Neural cell (in vitro differentiated cells): ENCODE measurements at regions not wholly inside any gene's neighbourhood (a gene's known extent, or its start where the extent isn't known, plus 50 kb on each side); places are given as distances from the start of the nearest gene placed in this dataset.

Experiments
- EP300 ChIP-seq: fragments of 450-650 bp; conservative IDR thresholded peaks from 2 replicates; pipeline ENCODE4 v1.6.1; 2014; ENCODE audit warnings: antibody characterized with exemption, mild to moderate bottlenecking, moderate library complexity; ENCODE audit not compliant: poor library complexity, severe bottlenecking
- POLR2AphosphoS5 ChIP-seq: IDR thresholded peaks from 2 replicates; pipeline ENCODE4 v1.6.1; 2012
- SMC3 ChIP-seq: fragments of 450-650 bp; conservative IDR thresholded peaks from 2 replicates; pipeline ENCODE4 v1.6.1; 2014; ENCODE audit warnings: antibody characterized with exemption, mild to moderate bottlenecking, moderate library complexity; ENCODE audit not compliant: poor library complexity
- TAF1 ChIP-seq: IDR thresholded peaks from 2 replicates; pipeline ENCODE4 v1.6.1; 2012; ENCODE audit warnings: low read depth

- TF ChIP-seq SMC3 (no peak), POLR2AphosphoS5 (no peak), EP300 (no peak), TAF1 (no peak)
These were observed 130.1 kb upstream of the TLR4 start for GRCh38 chr9:117574099-117574498.
